Nephron progenitor cell (in vitro differentiated cells): ENCODE measurements at regions not wholly inside any gene's neighbourhood (a gene's known extent, or its start where the extent isn't known, plus 50 kb on each side); places are given as distances from the start of the nearest gene placed in this dataset.

Source experiments
- DNase-seq: peaks from one replicate; pipeline ENCODE4 v3.0.0; 2021
- H3K27ac Mint-ChIP-seq: 2 replicates; pipeline ENCODE4 v1.8.0; 2021; ENCODE audit warnings: mild to moderate bottlenecking, moderate library complexity, mixed read lengths
- H3K27me3 Mint-ChIP-seq: 2 replicates; pipeline ENCODE4 v1.8.0; 2021; ENCODE audit warnings: mild to moderate bottlenecking, low read depth, mixed read lengths; ENCODE audit not compliant: poor library complexity
- H3K36me3 Mint-ChIP-seq: 2 replicates; pipeline ENCODE4 v1.8.0; 2021; ENCODE audit warnings: low read depth, mixed read lengths
- H3K4me1 Mint-ChIP-seq: 2 replicates; pipeline ENCODE4 v1.8.0; 2021; ENCODE audit warnings: mixed read lengths
- H3K4me3 Mint-ChIP-seq: 2 replicates; pipeline ENCODE4 v1.8.0; 2021; ENCODE audit warnings: mild to moderate bottlenecking, moderate library complexity, mixed read lengths
- H3K9me3 Mint-ChIP-seq: 2 replicates; pipeline ENCODE4 v1.8.0; 2021; ENCODE audit warnings: mild to moderate bottlenecking, moderate library complexity, mixed read lengths
- CTCF ChIP-seq: fragments of 200-600 bp; sonication (generic); IDR thresholded peaks from 2 replicates; pipeline ENCODE4 v1.5.0; 2021; ENCODE audit warnings: antibody characterized with exemption

DNA sequence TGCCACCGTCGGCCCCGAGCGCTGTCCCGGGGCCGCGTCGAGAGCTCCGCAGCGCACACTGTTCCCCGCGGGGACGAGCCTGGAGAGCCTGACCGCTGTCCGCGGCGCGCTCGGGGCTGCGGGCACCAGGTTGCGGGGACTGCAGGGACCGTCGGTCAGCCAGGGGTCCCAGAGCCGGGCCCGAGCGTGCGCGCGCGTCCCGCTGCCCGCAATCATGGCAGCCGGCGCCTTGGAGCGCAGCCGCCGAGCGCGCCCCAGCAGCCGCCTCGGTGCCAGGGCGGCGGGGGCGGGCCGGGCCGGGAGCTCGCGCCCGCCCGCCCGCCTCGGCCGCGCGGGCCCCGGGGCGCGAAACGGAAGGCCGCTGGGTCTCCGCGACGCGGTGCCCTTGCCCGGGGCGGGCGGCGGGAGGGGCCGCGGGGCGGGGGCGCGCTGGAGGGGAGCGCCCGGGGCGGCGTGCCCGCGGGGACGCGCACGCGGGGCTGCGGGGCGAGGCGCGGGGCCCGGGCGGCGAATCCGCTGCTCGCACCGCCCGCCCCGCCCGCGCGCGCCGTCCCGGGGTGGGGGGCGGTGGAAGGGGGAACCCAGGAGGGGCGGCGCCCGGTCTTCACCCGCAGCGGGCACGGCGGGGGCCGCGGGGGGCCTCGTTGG, 79.4 kb upstream of the PPARA start:
- TF ChIP-seq CTCF: no peak
- Mint-ChIP-seq H3K4me1 (no peaks in the 10 kb centered on the region), H3K9me3 (no peaks in the 10 kb centered on the region), H3K36me3 (no peaks in the 10 kb centered on the region), H3K27ac (no peak overlapping the region), H3K27me3 (peaks cover 91% of the 10 kb centered on the region), H3K4me3 (no peak overlapping the region)
- peak; percentile 60 for DNase-seq

DNA sequence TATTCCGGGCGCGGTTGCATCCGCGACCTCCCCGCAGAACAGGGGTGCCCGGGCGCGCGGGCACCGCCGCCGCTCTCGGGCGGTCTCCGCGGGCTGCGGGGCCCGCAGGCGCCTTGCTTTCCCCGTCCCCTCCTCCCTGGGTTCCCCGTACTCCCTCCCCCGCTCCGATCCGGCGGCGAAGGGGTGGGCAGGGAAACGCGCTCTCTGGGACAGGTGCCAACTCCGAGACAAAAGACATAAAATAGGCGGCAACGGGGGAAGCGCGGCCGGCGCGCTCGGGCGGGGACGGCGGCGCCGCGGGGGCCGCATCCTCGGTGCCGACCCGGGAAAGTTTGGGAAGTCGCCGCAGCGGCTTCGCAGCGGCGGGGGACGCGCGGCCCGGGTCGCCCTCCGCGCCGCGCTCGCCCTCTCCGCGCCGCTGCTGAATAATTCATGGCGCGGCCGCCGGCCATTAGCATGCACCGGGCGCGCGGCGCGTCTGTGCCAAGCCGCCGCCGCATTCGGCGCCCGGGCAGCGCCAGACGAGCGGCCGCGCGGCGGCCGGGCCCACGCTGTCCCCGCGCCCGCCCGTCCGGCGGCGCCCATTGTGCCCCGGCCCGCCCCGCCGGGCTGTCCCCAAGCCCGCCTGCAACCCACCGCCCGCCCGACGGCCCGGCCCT, 78.7 kb upstream of the PPARA start:
- Mint-ChIP-seq H3K36me3 (no peaks in the 10 kb centered on the region), H3K4me1 (no peaks in the 10 kb centered on the region), H3K9me3 (no peaks in the 10 kb centered on the region), H3K27me3 (peaks cover 91% of the 10 kb centered on the region), H3K4me3 (peak overlapping the region; percentile 78), H3K27ac (no peak overlapping the region)
- peak; percentile 50 for DNase-seq
- no peak for TF ChIP-seq CTCF

- DNase-seq: peak; percentile 61
- Mint-ChIP-seq H3K36me3 (no peaks in the 10 kb centered on the region), H3K4me1 (peaks cover under 1% of the 10 kb centered on the region), H3K27ac (no peak overlapping the region), H3K4me3 (peak overlapping the region; percentile 32), H3K9me3 (no peaks in the 10 kb centered on the region), H3K27me3 (peaks cover 90% of the 10 kb centered on the region)
- no peak for TF ChIP-seq CTCF
Observed at GRCh38 chr22:46072110-46072881, 78.0 kb upstream of the PPARA start.

- no peak for DNase-seq
- Mint-ChIP-seq H3K4me3 (peak overlapping the region; percentile 32), H3K27ac (no peak overlapping the region), H3K36me3 (no peaks in the 10 kb centered on the region), H3K4me1 (peaks cover 5% of the 10 kb centered on the region), H3K27me3 (peaks cover 86% of the 10 kb centered on the region), H3K9me3 (no peaks in the 10 kb centered on the region)
- TF ChIP-seq CTCF: no peak
Observed at GRCh38 chr22:46072981-46073682, 77.2 kb upstream of the PPARA start.

DNA sequence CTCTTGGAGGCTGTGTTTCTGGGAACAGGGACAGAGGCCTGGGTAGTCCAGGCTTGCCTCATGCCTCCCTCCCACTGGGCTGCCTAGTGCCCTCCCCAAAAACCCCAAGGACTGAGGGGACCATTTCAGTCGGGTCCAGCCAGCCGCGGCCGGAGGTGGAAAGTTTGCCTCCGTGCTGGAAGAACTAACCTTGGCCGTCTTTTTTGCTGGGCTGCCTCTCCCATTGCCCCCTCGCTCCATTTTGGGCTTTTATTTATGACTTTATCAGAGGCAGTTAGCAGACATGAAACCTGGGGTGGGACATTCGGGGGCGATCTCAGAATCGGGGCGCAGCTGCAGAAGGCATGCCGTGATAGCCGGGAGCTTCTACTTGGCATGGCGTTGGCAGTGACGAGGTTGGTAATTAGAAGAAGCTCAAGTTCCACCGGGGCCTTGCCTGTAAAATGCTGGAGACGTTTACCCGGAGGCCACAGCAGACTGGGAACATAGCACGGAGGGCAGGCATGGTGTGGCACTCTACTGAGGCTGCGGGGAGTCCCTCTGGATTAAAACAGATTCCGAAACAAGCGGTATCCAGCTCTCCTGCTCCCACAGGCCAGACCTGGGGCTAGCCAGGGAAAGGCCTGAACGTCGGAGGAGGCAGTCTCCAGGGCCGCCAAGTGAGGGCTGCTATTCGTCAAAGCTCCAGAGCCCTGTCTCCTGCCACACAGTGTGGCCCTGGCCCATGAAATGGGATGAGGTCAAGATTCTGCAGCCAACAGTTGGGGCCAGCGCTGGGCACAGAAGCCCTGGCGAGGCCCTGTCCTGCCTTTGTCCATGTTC, 76.4 kb upstream of the PPARA start:
- Mint-ChIP-seq H3K27ac (no peak overlapping the region), H3K9me3 (no peaks in the 10 kb centered on the region), H3K36me3 (no peaks in the 10 kb centered on the region), H3K27me3 (peaks cover 79% of the 10 kb centered on the region), H3K4me1 (peaks cover 5% of the 10 kb centered on the region), H3K4me3 (no peak overlapping the region)
- no peak for TF ChIP-seq CTCF
- no peak for DNase-seq
